ENCODE measurements at regions not wholly inside any gene's neighbourhood (a gene's known extent, or its start where the extent isn't known, plus 50 kb on each side); places are given as distances from the start of the nearest gene placed in this dataset.

DNA sequence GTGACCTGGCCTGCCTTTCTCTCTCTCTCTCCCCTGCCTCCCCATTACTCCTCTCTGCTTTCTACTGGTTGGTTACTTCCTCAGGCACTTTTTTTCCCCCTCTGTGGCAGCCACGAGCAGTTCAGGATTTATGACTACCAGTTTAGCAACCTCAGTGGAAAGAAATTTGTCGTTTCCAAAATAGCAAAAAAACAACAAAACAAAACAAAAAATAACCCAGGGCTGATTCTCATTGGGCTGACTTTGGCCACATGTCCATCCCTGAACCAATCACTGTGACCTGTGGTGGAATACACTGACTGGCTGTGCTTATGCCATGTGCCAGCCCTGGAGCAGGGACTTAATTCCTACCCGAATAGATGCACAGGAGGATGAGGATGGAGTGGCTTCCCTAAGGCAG lies 137.4 kb downstream of the TFAP2C start:
- POLR2A ChIA-PET (ENCODE audit: low non-redundant PET) = no interaction called here

DNA sequence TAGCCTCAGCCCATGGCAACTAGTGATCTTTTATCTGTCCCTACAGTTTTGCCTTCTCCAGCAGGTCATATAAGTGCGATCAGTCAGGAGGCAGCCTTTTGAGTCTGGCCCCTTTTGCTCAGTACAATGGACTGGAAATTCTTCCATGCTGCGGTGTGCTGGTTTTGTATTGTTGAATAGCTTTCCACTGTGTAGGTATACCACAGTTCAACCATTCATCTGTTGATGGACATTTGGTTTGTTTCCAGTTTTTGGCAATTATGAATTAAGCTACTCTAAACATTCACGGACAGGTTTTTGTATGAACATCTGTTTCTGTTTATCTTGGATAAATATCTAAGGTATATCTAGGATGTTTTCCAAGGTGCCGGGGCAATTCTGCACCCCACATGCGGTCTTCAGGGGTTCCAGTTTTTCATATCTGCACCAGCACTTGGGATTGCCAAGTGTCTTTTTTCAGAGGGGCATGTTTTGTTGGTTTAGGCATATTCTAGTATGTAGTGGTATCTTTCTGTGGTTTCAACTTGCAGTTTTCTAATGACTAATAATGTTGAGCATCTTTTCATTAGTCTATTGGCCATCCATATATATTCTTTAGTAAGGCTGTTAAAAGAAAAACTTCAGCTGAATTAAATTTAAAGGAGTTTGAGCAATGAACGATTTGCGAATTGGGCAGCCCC lies 141.0 kb downstream of the TFAP2C start:
- Histone ChIP-seq H3K27ac (ENCODE audit: low read depth, low read length, poor library complexity, severe bottlenecking) (no peak overlapping the region), H3K36me3 (ENCODE audit: insufficient read depth, low read length, poor library complexity, severe bottlenecking) (no peaks in the 10 kb centered on the region), H3K27me3 (replicated peaks; ENCODE audit: insufficient read depth, low read depth, low read length, poor library complexity) (peaks cover 12% of the 10 kb centered on the region), H3K4me1 (ENCODE audit: insufficient read depth, low read length, poor library complexity, severe bottlenecking) (no peaks in the 10 kb centered on the region), H3K4me3 (ENCODE audit: low read depth, low read length, poor library complexity, severe bottlenecking) (no peak overlapping the region), H3K9me3 (ENCODE audit: low read depth, low read length, poor library complexity, severe bottlenecking) (no peaks in the 10 kb centered on the region)
- CTCF ChIA-PET = no interaction called here
- no TSS peak for BruUV-seq (replicated peaks)
- no peak for DNase-seq (ENCODE audit: low spot score)
- intact Hi-C loops (cut with micrococcal nuclease; ENCODE audit: unreplicated experiment) = no loop called here
- TF ChIP-seq EZH2 (IDR thresholded peaks at IDR 0.05; ENCODE audit: borderline replicate concordance, low read depth, low read length, poor library complexity, severe bottlenecking) = no peak
- TF ChIP-seq, protein P1, sequence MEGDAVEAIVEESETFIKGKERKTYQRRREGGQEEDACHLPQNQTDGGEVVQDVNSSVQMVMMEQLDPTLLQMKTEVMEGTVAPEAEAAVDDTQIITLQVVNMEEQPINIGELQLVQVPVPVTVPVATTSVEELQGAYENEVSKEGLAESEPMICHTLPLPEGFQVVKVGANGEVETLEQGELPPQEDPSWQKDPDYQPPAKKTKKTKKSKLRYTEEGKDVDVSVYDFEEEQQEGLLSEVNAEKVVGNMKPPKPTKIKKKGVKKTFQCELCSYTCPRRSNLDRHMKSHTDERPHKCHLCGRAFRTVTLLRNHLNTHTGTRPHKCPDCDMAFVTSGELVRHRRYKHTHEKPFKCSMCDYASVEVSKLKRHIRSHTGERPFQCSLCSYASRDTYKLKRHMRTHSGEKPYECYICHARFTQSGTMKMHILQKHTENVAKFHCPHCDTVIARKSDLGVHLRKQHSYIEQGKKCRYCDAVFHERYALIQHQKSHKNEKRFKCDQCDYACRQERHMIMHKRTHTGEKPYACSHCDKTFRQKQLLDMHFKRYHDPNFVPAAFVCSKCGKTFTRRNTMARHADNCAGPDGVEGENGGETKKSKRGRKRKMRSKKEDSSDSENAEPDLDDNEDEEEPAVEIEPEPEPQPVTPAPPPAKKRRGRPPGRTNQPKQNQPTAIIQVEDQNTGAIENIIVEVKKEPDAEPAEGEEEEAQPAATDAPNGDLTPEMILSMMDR (conservative IDR thresholded peaks at IDR 0.05; ENCODE audit: low read depth, low read length) = no peak
- POLR2A ChIA-PET (ENCODE audit: low non-redundant PET) = no interaction called here

More for the DNA sequence above, 137.4 kb downstream of the TFAP2C start:
- BruUV-seq (replicated peaks) = no TSS peak
- Histone ChIP-seq H3K4me1 (ENCODE audit: insufficient read depth, low read length, poor library complexity, severe bottlenecking) (no peaks in the 10 kb centered on the region), H3K27me3 (replicated peaks; ENCODE audit: insufficient read depth, low read depth, low read length, poor library complexity) (peaks cover 6% of the 10 kb centered on the region), H3K9me3 (ENCODE audit: low read depth, low read length, poor library complexity, severe bottlenecking) (no peaks in the 10 kb centered on the region), H3K4me3 (ENCODE audit: low read depth, low read length, poor library complexity, severe bottlenecking) (no peak overlapping the region), H3K36me3 (ENCODE audit: insufficient read depth, low read length, poor library complexity, severe bottlenecking) (no peaks in the 10 kb centered on the region), H3K27ac (ENCODE audit: low read depth, low read length, poor library complexity, severe bottlenecking) (no peak overlapping the region)
- no peak for TF ChIP-seq EZH2 (IDR thresholded peaks at IDR 0.05; ENCODE audit: borderline replicate concordance, low read depth, low read length, poor library complexity, severe bottlenecking)
- TF ChIP-seq, protein P1 (conservative IDR thresholded peaks at IDR 0.05; ENCODE audit: low read depth, low read length) = no peak
- DNase-seq (ENCODE audit: low spot score) = no peak
- CTCF ChIA-PET = no interaction called here
- intact Hi-C loops (cut with micrococcal nuclease; ENCODE audit: unreplicated experiment) = no loop called here

DNA sequence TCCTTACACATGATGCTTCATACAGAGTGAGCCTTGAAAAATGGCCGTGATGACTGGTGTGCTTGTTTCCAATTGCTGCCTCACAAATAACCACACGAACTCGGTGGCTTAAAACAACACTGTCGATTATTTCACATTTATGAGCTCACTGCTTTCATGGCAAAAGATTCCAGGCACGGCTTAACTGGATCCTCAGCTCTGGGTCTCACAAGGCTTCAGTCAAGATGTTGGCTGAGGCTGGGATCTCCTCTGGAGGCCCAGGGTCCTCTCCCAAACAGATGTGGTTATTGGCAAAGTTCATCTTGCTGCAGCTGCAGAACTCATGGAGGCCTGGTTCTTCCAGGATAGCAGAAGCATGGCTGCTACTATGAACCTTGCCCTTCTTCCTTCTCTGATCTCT lies 144.6 kb downstream of the TFAP2C start:
- Histone ChIP-seq H3K4me3 (ENCODE audit: low read depth, low read length, poor library complexity, severe bottlenecking) (no peak overlapping the region), H3K36me3 (ENCODE audit: insufficient read depth, low read length, poor library complexity, severe bottlenecking) (no peaks in the 10 kb centered on the region), H3K27ac (ENCODE audit: low read depth, low read length, poor library complexity, severe bottlenecking) (no peak overlapping the region), H3K9me3 (ENCODE audit: low read depth, low read length, poor library complexity, severe bottlenecking) (no peaks in the 10 kb centered on the region), H3K4me1 (ENCODE audit: insufficient read depth, low read length, poor library complexity, severe bottlenecking) (no peaks in the 10 kb centered on the region), H3K27me3 (replicated peaks; ENCODE audit: insufficient read depth, low read depth, low read length, poor library complexity) (peaks cover 8% of the 10 kb centered on the region)
- ChIA-PET CTCF (no interaction called here), POLR2A (ENCODE audit: low non-redundant PET) (no interaction called here)
- TF ChIP-seq EZH2 (IDR thresholded peaks at IDR 0.05; ENCODE audit: borderline replicate concordance, low read depth, low read length, poor library complexity, severe bottlenecking) = no peak
- TF ChIP-seq, protein P1 (conservative IDR thresholded peaks at IDR 0.05; ENCODE audit: low read depth, low read length) = no peak
- no peak for DNase-seq (ENCODE audit: low spot score)
- no TSS peak for BruUV-seq (replicated peaks)
- intact Hi-C loops (cut with micrococcal nuclease; ENCODE audit: unreplicated experiment) = no loop called here
